Activated T-cell treated with anti-CD3 and anti-CD28 coated beads, Interleukin-2, amount 50 U/mL, for 1 hour (primary cell): ENCODE measurements at regions not wholly inside any gene's neighbourhood (a gene's known extent, or its start where the extent isn't known, plus 50 kb on each side); places are given as distances from the start of the nearest gene placed in this dataset.
"Not testable (repeated sequence)": the region's sequence is repeated elsewhere in the genome, so short reads cannot be mapped to it uniquely, and the experiment has no call there.

Experiments used
- DNase-seq: peaks from one replicate; pipeline ENCODE4 v3.0.0-alpha.2; 2020

- no peak for DNase-seq
Observed at GRCh38 chr20:29296256-29297230, 1960.9 kb upstream of the DEFB115 start.

- no peak for DNase-seq
Observed at GRCh38 chr20:29297411-29298270, 1959.8 kb upstream of the DEFB115 start.

GRCh38 chr20:29298271-29298590 is 1959.2 kb upstream of the DEFB115 start:
- DNase-seq = no peak

GRCh38 chr20:29298759-29299613 is 1958.5 kb upstream of the DEFB115 start:
- DNase-seq = no peak

- DNase-seq = no peak
Observed at GRCh38 chr20:29299811-29300578, 1957.5 kb upstream of the DEFB115 start.

- DNase-seq = no peak
Observed at GRCh38 chr20:29300579-29301551, 1956.6 kb upstream of the DEFB115 start.

- no peak for DNase-seq
Observed at GRCh38 chr20:29301624-29302259, 1955.7 kb upstream of the DEFB115 start.

GRCh38 chr20:29302979-29303644 is 1954.4 kb upstream of the DEFB115 start:
- no peak for DNase-seq

- no peak for DNase-seq
Observed at GRCh38 chr20:29306390-29307072, 1950.9 kb upstream of the DEFB115 start.

GRCh38 chr20:29307484-29307883 is 1950.0 kb upstream of the DEFB115 start:
- not testable (repeated sequence) for DNase-seq

- DNase-seq = not testable (repeated sequence)
Observed at GRCh38 chr20:29308956-29309355, 1948.5 kb upstream of the DEFB115 start.

GRCh38 chr20:29309481-29309880 is 1948.0 kb upstream of the DEFB115 start:
- not testable (repeated sequence) for DNase-seq

GRCh38 chr20:29311046-29311445 is 1946.4 kb upstream of the DEFB115 start:
- DNase-seq = not testable (repeated sequence)

GRCh38 chr20:29312679-29313078 is 1944.8 kb upstream of the DEFB115 start:
- DNase-seq = not testable (repeated sequence)

- DNase-seq = no peak
Observed at GRCh38 chr20:29313481-29313880, 1944.0 kb upstream of the DEFB115 start.

- DNase-seq = no peak
Observed at GRCh38 chr20:29314294-29314693, 1943.2 kb upstream of the DEFB115 start.

GRCh38 chr20:29318871-29319461 is 1938.5 kb upstream of the DEFB115 start:
- DNase-seq = no peak

- no peak for DNase-seq
Observed at GRCh38 chr20:29319725-29320124, 1937.7 kb upstream of the DEFB115 start.
